CD4-positive, alpha-beta T cell (primary cell): ENCODE measurements at regions not wholly inside any gene's neighbourhood (a gene's known extent, or its start where the extent isn't known, plus 50 kb on each side); places are given as distances from the start of the nearest gene placed in this dataset.

Experiments used
- ATAC-seq: fragments of 200-7000 bp; cut with Tn5 transposase; one replicate; pipeline ENCODE4 v1.10.0; 2022; ENCODE audit warnings: mild to moderate bottlenecking; ENCODE audit not compliant: poor library complexity
- CTCF ChIA-PET: fragments of 350-600 bp; sonication (Branson Sonifier 250); formaldehyde crosslinking; loops from one replicate; lab custom pipeline; 2021; ENCODE audit warnings: antibody characterized with exemption, inconsistent platforms; lab: Charles Lee
- POLR2A ChIA-PET: fragments of 350-600 bp; sonication (Branson Sonifier 250); formaldehyde crosslinking; loops from one replicate; lab custom pipeline; 2021; ENCODE audit warnings: antibody characterized with exemption, inconsistent platforms; lab: Charles Lee
- DNase-seq, 14 experiments: peaks; one replicate each; pipeline ENCODE4 v3.0.0-alpha.2; 2013 to 2020; ENCODE audit warnings: mixed read lengths in 2 of 14
- H3K27ac ChIP-seq, 2 donors: one replicate each; pipeline versions ENCODE4 v1.5.1 to v1.7.0; 2013; ENCODE audit warnings: low read length in 2 of 2, low read depth in 1 of 2, mild to moderate bottlenecking in 1 of 2
- H3K27me3 ChIP-seq, 2 experiments: 1 replicate in 1 of 2; 2 replicates in 1 of 2; pipeline versions ENCODE4 v1.6.1 to v1.7.0; 2013; ENCODE audit warnings: low read length in 2 of 2, control low read depth in 1 of 2, mild to moderate bottlenecking in 1 of 2, moderate library complexity in 1 of 2; ENCODE audit not compliant: insufficient read depth in 2 of 2, control insufficient read depth in 1 of 2
- H3K36me3 ChIP-seq: one replicate; pipeline ENCODE4 v1.6.1; 2013; ENCODE audit warnings: low read length, control low read depth; ENCODE audit not compliant: insufficient read depth
- H3K4me1 ChIP-seq: one replicate; pipeline ENCODE4 v1.6.1; 2013; ENCODE audit warnings: low read length, control low read depth; ENCODE audit not compliant: insufficient read depth
- H3K4me3 ChIP-seq: one replicate; pipeline ENCODE4 v1.5.1; 2013; ENCODE audit warnings: mild to moderate bottlenecking, low read length, moderate library complexity
- H3K9me3 ChIP-seq, 2 experiments: 1 replicate in 1 of 2; 2 replicates in 1 of 2; pipeline versions ENCODE4 v1.6.1 to v1.7.0; 2013; ENCODE audit warnings: low read length in 2 of 2, mild to moderate bottlenecking in 2 of 2, control low read depth in 1 of 2, moderate library complexity in 1 of 2; ENCODE audit not compliant: control insufficient read depth in 1 of 2, insufficient read depth in 1 of 2
- H3K27ac Mint-ChIP-seq: one replicate; pipeline ENCODE4 v1.8.0; 2020; ENCODE audit warnings: mixed read lengths
- H3K27me3 Mint-ChIP-seq: one replicate; pipeline ENCODE4 v1.8.0; 2021; ENCODE audit warnings: mixed read lengths
- H3K36me3 Mint-ChIP-seq: one replicate; pipeline ENCODE4 v1.8.0; 2021; ENCODE audit warnings: low read depth, mixed read lengths
- H3K4me1 Mint-ChIP-seq: one replicate; pipeline ENCODE4 v1.8.0; 2021; ENCODE audit warnings: low read depth, mixed read lengths
- H3K4me3 Mint-ChIP-seq: one replicate; pipeline ENCODE4 v1.8.0; 2020; ENCODE audit warnings: mild to moderate bottlenecking, mixed read lengths
- H3K9me3 Mint-ChIP-seq: one replicate; pipeline ENCODE4 v1.8.0; 2020; ENCODE audit warnings: mixed read lengths
- intact Hi-C, 2 experiments: fragments of 100-400 bp; cut with DNase I in 1 of 2; cut with micrococcal nuclease in 1 of 2; formaldehyde crosslinking; loops; one replicate each; pipeline versions ENCODE4 v1.15.1 to v1.9.0; 2023 to 2025; cut with DNase I, micrococcal nuclease
- TF ChIP-seq, protein P1 (sequence below): fragments of 200-600 bp; IDR thresholded peaks from one replicate; pipeline ENCODE4 v1.8.0; 2022; ENCODE audit warnings: antibody characterized with exemption, mild to moderate bottlenecking

GRCh38 chrX:44637282-44637681 lies 94.6 kb upstream of the FUNDC1 start:
- Histone ChIP-seq H3K9me3 (no peaks in the 10 kb centered on the region), H3K36me3 (no peaks in the 10 kb centered on the region), H3K4me1 (no peaks in the 10 kb centered on the region), H3K27ac (no peak overlapping the region), H3K27me3 (peaks cover 0 to 2% of the 10 kb centered on the region in 2 experiments), H3K4me3 (no peak overlapping the region)
- ChIA-PET CTCF (no interaction called here), POLR2A (no interaction called here)
- ATAC-seq: no peak
- H3K36me3 Mint-ChIP-seq: no peaks in the 10 kb centered on the region
- TF ChIP-seq, protein P1, sequence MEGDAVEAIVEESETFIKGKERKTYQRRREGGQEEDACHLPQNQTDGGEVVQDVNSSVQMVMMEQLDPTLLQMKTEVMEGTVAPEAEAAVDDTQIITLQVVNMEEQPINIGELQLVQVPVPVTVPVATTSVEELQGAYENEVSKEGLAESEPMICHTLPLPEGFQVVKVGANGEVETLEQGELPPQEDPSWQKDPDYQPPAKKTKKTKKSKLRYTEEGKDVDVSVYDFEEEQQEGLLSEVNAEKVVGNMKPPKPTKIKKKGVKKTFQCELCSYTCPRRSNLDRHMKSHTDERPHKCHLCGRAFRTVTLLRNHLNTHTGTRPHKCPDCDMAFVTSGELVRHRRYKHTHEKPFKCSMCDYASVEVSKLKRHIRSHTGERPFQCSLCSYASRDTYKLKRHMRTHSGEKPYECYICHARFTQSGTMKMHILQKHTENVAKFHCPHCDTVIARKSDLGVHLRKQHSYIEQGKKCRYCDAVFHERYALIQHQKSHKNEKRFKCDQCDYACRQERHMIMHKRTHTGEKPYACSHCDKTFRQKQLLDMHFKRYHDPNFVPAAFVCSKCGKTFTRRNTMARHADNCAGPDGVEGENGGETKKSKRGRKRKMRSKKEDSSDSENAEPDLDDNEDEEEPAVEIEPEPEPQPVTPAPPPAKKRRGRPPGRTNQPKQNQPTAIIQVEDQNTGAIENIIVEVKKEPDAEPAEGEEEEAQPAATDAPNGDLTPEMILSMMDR: no peak
- intact Hi-C loops: no loop called here
- no peak overlapping the region for H3K4me3 Mint-ChIP-seq
- no peaks in the 10 kb centered on the region for H3K9me3 Mint-ChIP-seq
- no peaks in the 10 kb centered on the region for H3K27me3 Mint-ChIP-seq
- H3K4me1 Mint-ChIP-seq: no peaks in the 10 kb centered on the region
- no peak overlapping the region for H3K27ac Mint-ChIP-seq
- no peak for DNase-seq

GRCh38 chrX:44621078-44621477 lies 78.4 kb upstream of the FUNDC1 start:
- Histone ChIP-seq H3K27me3 (no peaks in the 10 kb centered on the region), H3K4me3 (no peak overlapping the region), H3K4me1 (no peaks in the 10 kb centered on the region), H3K36me3 (no peaks in the 10 kb centered on the region), H3K9me3 (no peaks in the 10 kb centered on the region), H3K27ac (no peak overlapping the region)
- TF ChIP-seq, protein P1: no peak
- POLR2A ChIA-PET: no interaction called here
- DNase-seq (peak in 2 of 14 experiments; percentile 3 to 18), ATAC-seq (no peak)
- Mint-ChIP-seq H3K4me3 (no peak overlapping the region), H3K9me3 (no peaks in the 10 kb centered on the region), H3K27me3 (no peaks in the 10 kb centered on the region), H3K4me1 (no peaks in the 10 kb centered on the region), H3K27ac (no peak overlapping the region), H3K36me3 (no peaks in the 10 kb centered on the region)
- intact Hi-C loops: no loop called here
- CTCF ChIA-PET: no interaction called here

DNA sequence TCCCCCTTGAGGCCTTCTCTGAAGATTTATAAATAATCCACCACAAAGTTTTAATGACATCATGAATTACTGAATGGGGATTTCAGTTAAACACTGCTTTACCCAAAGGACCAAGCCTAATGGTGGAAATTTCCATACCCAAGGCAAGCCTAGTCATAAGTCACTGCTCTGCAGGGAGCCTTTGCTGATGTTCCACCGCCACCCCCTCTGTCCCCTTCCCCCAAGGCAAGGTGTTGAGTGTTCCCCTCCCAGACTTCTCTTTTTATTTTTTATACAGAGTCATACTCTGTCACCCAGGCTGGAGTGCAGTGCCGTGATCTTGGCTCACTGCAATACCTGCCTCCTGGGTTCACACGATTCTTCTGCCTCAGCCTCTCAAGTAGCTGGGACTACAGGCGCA lies 76.4 kb upstream of the FUNDC1 start:
- DNase-seq (no peak), ATAC-seq (no peak)
- ChIA-PET POLR2A (no interaction called here), CTCF (no interaction called here)
- Mint-ChIP-seq H3K9me3 (no peaks in the 10 kb centered on the region), H3K27ac (no peak overlapping the region), H3K27me3 (no peaks in the 10 kb centered on the region), H3K4me3 (no peak overlapping the region), H3K4me1 (no peaks in the 10 kb centered on the region), H3K36me3 (no peaks in the 10 kb centered on the region)
- H3K27ac ChIP-seq: no peak overlapping the region
- intact Hi-C loops: no loop called here
- no peak overlapping the region for H3K4me3 ChIP-seq
- no peaks in the 10 kb centered on the region for H3K4me1 ChIP-seq
- TF ChIP-seq, protein P1: no peak
- H3K9me3 ChIP-seq: no peaks in the 10 kb centered on the region
- no peaks in the 10 kb centered on the region for H3K27me3 ChIP-seq
- no peaks in the 10 kb centered on the region for H3K36me3 ChIP-seq
